ENCODE measurements at regions not wholly inside any gene's neighbourhood (a gene's known extent, or its start where the extent isn't known, plus 50 kb on each side); places are given as distances from the start of the nearest gene placed in this dataset.

DNA sequence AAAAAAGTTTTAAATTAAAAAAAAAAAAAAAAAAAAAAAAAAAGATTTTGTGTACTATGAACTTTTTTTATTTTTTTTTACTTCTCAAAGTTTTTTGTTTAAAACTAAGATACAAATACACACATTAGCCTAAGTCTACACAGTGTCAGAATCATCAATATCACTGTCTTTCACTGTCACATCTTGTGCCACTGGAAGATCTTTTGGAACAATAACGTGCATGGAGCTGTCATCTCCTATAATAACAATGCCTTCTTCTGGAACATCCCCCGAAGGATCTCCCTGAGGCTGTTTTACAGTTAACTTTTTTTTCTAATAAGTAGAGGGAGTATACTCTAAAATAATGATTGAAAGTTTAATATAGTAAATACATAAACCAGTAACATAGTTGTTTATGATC is 295.7 kb downstream of the KCNJ2 start:
- TF ChIP-seq, protein P1, sequence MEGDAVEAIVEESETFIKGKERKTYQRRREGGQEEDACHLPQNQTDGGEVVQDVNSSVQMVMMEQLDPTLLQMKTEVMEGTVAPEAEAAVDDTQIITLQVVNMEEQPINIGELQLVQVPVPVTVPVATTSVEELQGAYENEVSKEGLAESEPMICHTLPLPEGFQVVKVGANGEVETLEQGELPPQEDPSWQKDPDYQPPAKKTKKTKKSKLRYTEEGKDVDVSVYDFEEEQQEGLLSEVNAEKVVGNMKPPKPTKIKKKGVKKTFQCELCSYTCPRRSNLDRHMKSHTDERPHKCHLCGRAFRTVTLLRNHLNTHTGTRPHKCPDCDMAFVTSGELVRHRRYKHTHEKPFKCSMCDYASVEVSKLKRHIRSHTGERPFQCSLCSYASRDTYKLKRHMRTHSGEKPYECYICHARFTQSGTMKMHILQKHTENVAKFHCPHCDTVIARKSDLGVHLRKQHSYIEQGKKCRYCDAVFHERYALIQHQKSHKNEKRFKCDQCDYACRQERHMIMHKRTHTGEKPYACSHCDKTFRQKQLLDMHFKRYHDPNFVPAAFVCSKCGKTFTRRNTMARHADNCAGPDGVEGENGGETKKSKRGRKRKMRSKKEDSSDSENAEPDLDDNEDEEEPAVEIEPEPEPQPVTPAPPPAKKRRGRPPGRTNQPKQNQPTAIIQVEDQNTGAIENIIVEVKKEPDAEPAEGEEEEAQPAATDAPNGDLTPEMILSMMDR (IDR thresholded peaks at IDR 0.05; ENCODE audit: control extremely low read depth in 1 of 3, insufficient read depth in 1 of 3, low read depth in 1 of 3, low read length in 3 of 3), result no peak
- TF ChIP-seq RXRA (IDR thresholded peaks at IDR 0.05; ENCODE audit: insufficient read depth, low read depth, low read length) (no peak), POLR2A (IDR thresholded peaks at IDR 0.05; ENCODE audit: control extremely low read depth in 1 of 2, low read depth in 2 of 2, low read length in 2 of 2) (no peak), SIRT6 (IDR thresholded peaks at IDR 0.05; ENCODE audit: low read length) (no peak), POLR2AphosphoS5 (IDR thresholded peaks at IDR 0.05; ENCODE audit: low read depth, low read length) (no peak), BRCA1 (IDR thresholded peaks at IDR 0.05; ENCODE audit: low read depth, low read length) (no peak), EZH2 (IDR thresholded peaks at IDR 0.05; ENCODE audit: low read depth, low read length, severe bottlenecking) (no peak), RAD21 (IDR thresholded peaks at IDR 0.05 in 1 of 2, conservative IDR thresholded peaks at IDR 0.05 in 1 of 2; ENCODE audit: low read depth in 2 of 2, low read length in 2 of 2) (no peak)
- TF ChIP-seq, protein P2, sequence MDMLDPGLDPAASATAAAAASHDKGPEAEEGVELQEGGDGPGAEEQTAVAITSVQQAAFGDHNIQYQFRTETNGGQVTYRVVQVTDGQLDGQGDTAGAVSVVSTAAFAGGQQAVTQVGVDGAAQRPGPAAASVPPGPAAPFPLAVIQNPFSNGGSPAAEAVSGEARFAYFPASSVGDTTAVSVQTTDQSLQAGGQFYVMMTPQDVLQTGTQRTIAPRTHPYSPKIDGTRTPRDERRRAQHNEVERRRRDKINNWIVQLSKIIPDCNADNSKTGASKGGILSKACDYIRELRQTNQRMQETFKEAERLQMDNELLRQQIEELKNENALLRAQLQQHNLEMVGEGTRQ (IDR thresholded peaks at IDR 0.05; ENCODE audit: low read length), result no peak
